Adrenal gland (tissue), 9 donors: ENCODE measurements at regions not wholly inside any gene's neighbourhood (a gene's known extent, or its start where the extent isn't known, plus 50 kb on each side); places are given as distances from the start of the nearest gene placed in this dataset.

Experiments
- DNase-seq, 7 donors: peaks; one replicate each; pipeline ENCODE4 v3.0.0-alpha.2; 2019 to 2020
- H3K27ac ChIP-seq, 5 donors: fragments of 200-600 bp; sonication (generic) in 4 of 5; 1 replicate in 3 of 5; 2 replicates in 2 of 5; pipeline versions ENCODE4 v1.5.1 to v1.8.0; 2016 to 2020; ENCODE audit warnings: mild to moderate bottlenecking in 1 of 5
- H3K27me3 ChIP-seq: fragments of 200-600 bp; 2 replicates; pipeline ENCODE4 v1.8.0; 2021
- H3K36me3 ChIP-seq, 2 donors: fragments of 200-600 bp; replicated peaks in 1 of 2; 1 replicate in 1 of 2; 2 replicates in 1 of 2; pipeline versions ENCODE4 v1.5.1 to v1.8.0; 2018 to 2022
- H3K4me1 ChIP-seq, 2 donors: fragments of 200-600 bp; replicated peaks in 1 of 2; 1 replicate in 1 of 2; 2 replicates in 1 of 2; pipeline versions ENCODE4 v1.5.1 to v1.8.0; 2018 to 2021
- H3K4me3 ChIP-seq, 4 donors: fragments of 200-600 bp; sonication (generic) in 3 of 4; one replicate each; pipeline ENCODE4 v1.5.1; 2016 to 2018
- H3K9me3 ChIP-seq, 3 donors: fragments of 200-600 bp; sonication (generic) in 1 of 3; replicated peaks in 1 of 3; 1 replicate in 2 of 3; 2 replicates in 1 of 3; pipeline versions ENCODE4 v1.5.1 to v1.8.0; 2016 to 2021
- CTCF ChIP-seq, 6 experiments: fragments of 450-650 bp in 4 of 6; fragments of 200-600 bp in 2 of 6; sonication (generic) in 1 of 6; IDR thresholded peaks; 1 replicate in 5 of 6; 2 replicates in 1 of 6; pipeline versions ENCODE4 v1.5.1 to v1.8.0; 2016 to 2021; ENCODE audit warnings: antibody characterized with exemption in 6 of 6, mild to moderate bottlenecking in 2 of 6, moderate library complexity in 1 of 6
- POLR2A ChIP-seq, 2 donors: fragments of 450-650 bp; IDR thresholded peaks; one replicate each; pipeline ENCODE4 v1.6.1; 2017; ENCODE audit warnings: antibody characterized with exemption in 2 of 2, mild to moderate bottlenecking in 2 of 2, moderate library complexity in 1 of 2
- WGBS, 4 donors: extraction: QIAGEN DNeasy Blood & Tissue Kit in 2 of 4; methylation state at CpG; one replicate each; pipeline versions ENCODE4 v1.1.5 to v1.1.7; 2013 to 2017; 5-methylcytosine and 5-hydroxymethylcytosine counted together
- intact Hi-C, 2 donors: fragments of 100-400 bp; cut with DNase I; formaldehyde crosslinking; loops; one replicate each; pipeline versions ENCODE4 v1.14.1 to v1.15.0; 2022 to 2023
- donor health status: healthy with polysubstance abuse.
- donor health status: Bipolar disorder and iron deficiency.
- donor health status: DM: yes; HTN: yes; CAD: no.
- donor health status: DM: no; HTN: no; CAD: no.
- donor health status: DM: no; HTN: no; CAD: no.

GRCh38 chr7:88432301-88432700 is 125.6 kb upstream of the STEAP4 start:
- WGBS, 4 donors = 52 to 83% (median 58%) methylated on average over 2 of the region's 2 CpGs
- Histone ChIP-seq H3K27ac (no peak overlapping the region), H3K36me3 (no peaks in the 10 kb centered on the region), H3K27me3 (no peaks in the 10 kb centered on the region), H3K9me3 (no peaks in the 10 kb centered on the region), H3K4me3 (no peak overlapping the region), H3K4me1 (no peaks in the 10 kb centered on the region)
- TF ChIP-seq POLR2A (IDR thresholded peaks at IDR 0.05) (no peak), CTCF (IDR thresholded peaks at IDR 0.05) (no peak)
- intact Hi-C loops = no loop called here
- DNase-seq = no peak

GRCh38 chr7:88431882-88432281 is 125.2 kb upstream of the STEAP4 start:
- TF ChIP-seq CTCF (IDR thresholded peaks at IDR 0.05) (no peak), POLR2A (IDR thresholded peaks at IDR 0.05) (no peak)
- no peak overlapping the region for H3K4me3 ChIP-seq
- no peaks in the 10 kb centered on the region for H3K4me1 ChIP-seq
- WGBS, 4 donors = 72 to 81% (median 76%) methylated on average over 4 of the region's 4 CpGs
- H3K9me3 ChIP-seq = no peaks in the 10 kb centered on the region
- no peaks in the 10 kb centered on the region for H3K27me3 ChIP-seq
- no peaks in the 10 kb centered on the region for H3K36me3 ChIP-seq
- no peak for DNase-seq
- H3K27ac ChIP-seq = no peak overlapping the region
- intact Hi-C loops = no loop called here

GRCh38 chr7:88429382-88429781 is 122.7 kb upstream of the STEAP4 start:
- H3K27me3 ChIP-seq = no peaks in the 10 kb centered on the region
- 72 to 83% (median 77%) methylated on average over 2 of the region's 2 CpGs for WGBS, 4 donors
- TF ChIP-seq CTCF (IDR thresholded peaks at IDR 0.05) (no peak), POLR2A (IDR thresholded peaks at IDR 0.05) (no peak)
- no peak for DNase-seq
- no peak overlapping the region for H3K4me3 ChIP-seq
- H3K27ac ChIP-seq = no peak overlapping the region
- H3K36me3 ChIP-seq = no peaks in the 10 kb centered on the region
- H3K4me1 ChIP-seq = no peaks in the 10 kb centered on the region
- H3K9me3 ChIP-seq = no peaks in the 10 kb centered on the region
- intact Hi-C loops = no loop called here

GRCh38 chr7:88402529-88402928 is 95.8 kb upstream of the STEAP4 start:
- no peak for DNase-seq

More at GRCh38 chr7:88402529-88402928, 95.8 kb upstream of the STEAP4 start:
- H3K36me3 ChIP-seq = no peaks in the 10 kb centered on the region
- H3K9me3 ChIP-seq = no peaks in the 10 kb centered on the region
- no peaks in the 10 kb centered on the region for H3K4me1 ChIP-seq
- no peak for TF ChIP-seq POLR2A (IDR thresholded peaks at IDR 0.05)
- TF ChIP-seq CTCF (IDR thresholded peaks at IDR 0.05) = no peak
- WGBS, 4 donors = 81 to 95% (median 84%) methylated on average over 5 of the region's 5 CpGs
- intact Hi-C loops = no loop called here
- no peaks in the 10 kb centered on the region for H3K27me3 ChIP-seq
- no peak overlapping the region for H3K4me3 ChIP-seq
- no peak overlapping the region for H3K27ac ChIP-seq
